K562 (cell line): ENCODE measurements at regions not wholly inside any gene's neighbourhood (a gene's known extent, or its start where the extent isn't known, plus 50 kb on each side); places are given as distances from the start of the nearest gene placed in this dataset.

Experiments
- ATAC-seq: fragments of 200-7000 bp; cut with Tn5 transposase; 3 replicates; pipeline ENCODE4 v1.9.1; 2020; ENCODE audit warnings: moderate library complexity
- BruUV-seq: library from RNA; stranded (reverse); fragments of 400-500 nt; replicated peaks from 2 replicates; lab custom pipeline; 2021; lab: Mats Ljungman, UMichigan
- CTCF ChIA-PET: fragments of 300-600 bp; formaldehyde crosslinking; extraction: SDS; loops from one replicate; lab custom pipeline; 2021; ENCODE audit warnings: low intra/inter-chr PET ratio; lab: Yijun Ruan, JAX
- POLR2A ChIA-PET: fragments of 300-600, 350-650 bp; sonication (Branson Sonifier 250); formaldehyde crosslinking; extraction: SDS; loops from one replicate; lab custom pipeline; 2021; ENCODE audit warnings: antibody characterized with exemption, inconsistent platforms; lab: Yijun Ruan, JAX
- DNase-seq, 4 experiments: peaks; one replicate each; pipeline versions ENCODE4 v3.0.0 to v3.0.0-alpha.2; 2011 to 2018; ENCODE audit warnings: low spot score in 3 of 4, mixed read lengths in 3 of 4; ENCODE audit errors: extremely low read depth in 1 of 4
- FAIRE-seq: peaks from 2 replicates; lab custom pipeline; 2011; peaks lifted over from hg19 to GRCh38; lab: Jason Lieb, UNC
- H2AFZ ChIP-seq: 2 replicates; pipeline ENCODE4 v1.6.0; 2011; ENCODE audit warnings: low read depth, low read length, control low read depth, inconsistent platforms
- H3K27ac ChIP-seq: fragments of 200-600 bp; 3 replicates; pipeline ENCODE4 v1.8.0; 2011; ENCODE audit warnings: low read depth, mild to moderate bottlenecking, control low read depth, inconsistent platforms, low read length, moderate library complexity, mixed read lengths; ENCODE audit errors: extremely low read depth
- H3K27me3 ChIP-seq, 2 experiments: fragments of 300-600 bp in 1 of 2; 2 replicates in 1 of 2; 3 replicates in 1 of 2; pipeline versions ENCODE4 v1.6.0 to v1.8.0; 2011; ENCODE audit warnings: inconsistent platforms in 2 of 2, low read length in 2 of 2, mild to moderate bottlenecking in 1 of 2, mixed read lengths in 1 of 2, moderate library complexity in 1 of 2; ENCODE audit not compliant: control insufficient read depth in 2 of 2, insufficient read depth in 2 of 2
- H3K36me3 ChIP-seq: fragments of 300-600 bp; 3 replicates; pipeline ENCODE4 v1.8.0; 2011; ENCODE audit warnings: mild to moderate bottlenecking, low read length, inconsistent platforms; ENCODE audit not compliant: control insufficient read depth, insufficient read depth
- H3K4me1 ChIP-seq, 2 experiments: fragments of 200-600 bp in 1 of 2; replicated peaks in 1 of 2; 2 replicates in 1 of 2; 3 replicates in 1 of 2; pipeline versions ENCODE4 v1.5.1 to v1.8.0; 2011; ENCODE audit warnings: inconsistent platforms in 2 of 2, low read length in 2 of 2, mild to moderate bottlenecking in 1 of 2, mixed read lengths in 1 of 2, moderate library complexity in 1 of 2; ENCODE audit not compliant: control insufficient read depth in 2 of 2, insufficient read depth in 2 of 2
- H3K4me2 ChIP-seq: 2 replicates; pipeline ENCODE4 v1.6.1; 2011; ENCODE audit warnings: low read length, control low read depth, inconsistent platforms, mixed read lengths; ENCODE audit not compliant: insufficient read depth
- H3K4me3 ChIP-seq: fragments of 200-600 bp; sonication (generic), shearing (Covaris generic); 2 replicates; pipeline ENCODE4 v1.5.1; 2016; ENCODE audit warnings: control low read depth, inconsistent platforms
- H3K79me2 ChIP-seq: fragments of 200-600 bp; 3 replicates; pipeline ENCODE4 v1.8.0; 2011; ENCODE audit warnings: low read length, inconsistent platforms; ENCODE audit not compliant: control insufficient read depth, insufficient read depth
- H3K9ac ChIP-seq, 2 experiments: 2 replicates each; pipeline versions ENCODE4 v1.6.0 to v1.6.1; 2011; ENCODE audit warnings: low read depth in 2 of 2, low read length in 2 of 2, control low read depth in 1 of 2, inconsistent platforms in 1 of 2, mild to moderate bottlenecking in 1 of 2, mixed read lengths in 1 of 2; ENCODE audit not compliant: insufficient read depth in 1 of 2
- H3K9me1 ChIP-seq: one replicate; pipeline ENCODE4 v1.6.0; 2011; ENCODE audit warnings: inconsistent platforms, mild to moderate bottlenecking, low read length, moderate library complexity; ENCODE audit not compliant: control insufficient read depth, insufficient read depth
- H3K9me3 ChIP-seq: replicated peaks from 2 replicates; pipeline ENCODE4 v1.5.1; 2011; ENCODE audit warnings: low read depth, low read length, inconsistent platforms; ENCODE audit not compliant: control insufficient read depth, insufficient read depth
- H4K20me1 ChIP-seq: replicated peaks from 2 replicates; pipeline ENCODE4 v1.6.1; 2011; ENCODE audit warnings: low read length, inconsistent platforms, mixed read lengths; ENCODE audit not compliant: control insufficient read depth, insufficient read depth
- ATF6 ChIP-seq: sonication (generic); formaldehyde crosslinking; IDR thresholded peaks from 2 replicates; pipeline ENCODE4 v1.4.0; 2020; ENCODE audit warnings: mild to moderate bottlenecking, missing genetic modification reagents
- DEAF1 ChIP-seq: fragments of 450-650 bp; formaldehyde crosslinking; IDR thresholded peaks from 2 replicates; pipeline ENCODE4 v1.4.0; 2020; ENCODE audit warnings: mild to moderate bottlenecking, moderate library complexity
- RCOR1 ChIP-seq, 2 experiments: IDR thresholded peaks; 2 replicates each; pipeline ENCODE4 v1.6.1; 2012; ENCODE audit warnings: low read depth in 2 of 2, low read length in 2 of 2, borderline replicate concordance in 1 of 2, improper control_type of control experiment in 1 of 2
- SIRT6 ChIP-seq: IDR thresholded peaks from one replicate; pipeline ENCODE4 v1.6.1; 2012; ENCODE audit warnings: low read depth, mild to moderate bottlenecking, control low read depth, inconsistent platforms, low read length, moderate library complexity
- THRB ChIP-seq: fragments of 450-650 bp; formaldehyde crosslinking; conservative IDR thresholded peaks from 2 replicates; pipeline ENCODE4 v1.4.0; 2022; ENCODE audit warnings: mild to moderate bottlenecking, missing genetic modification characterization
- U2AF2 ChIP-seq: fragments of 200-400 bp; formaldehyde crosslinking; optimal IDR thresholded peaks from 2 replicates; pipeline ENCODE3; 2017; ENCODE audit warnings: low read depth, mild to moderate bottlenecking, low read length
- ZNF175 ChIP-seq: fragments of 200-800 bp; sonication (Bioruptor generic); IDR thresholded peaks from 2 replicates; pipeline ENCODE4 v1.6.1; 2016; ENCODE audit warnings: low read depth, mild to moderate bottlenecking, missing genetic modification characterization, missing compliant biosample characterization
- ZNF282 ChIP-seq: sonication (generic); formaldehyde crosslinking; IDR thresholded peaks from 2 replicates; pipeline ENCODE4 v1.8.1; 2023; ENCODE audit warnings: missing genetic modification reagents
- WGBS: fragments of 100-300 bp; shearing (Covaris generic); methylation state at CpG from one replicate; pipeline ENCODE4 v1.1.6; 2016; ENCODE audit warnings: low coverage, mixed read lengths; ENCODE audit not compliant: insufficient coverage; ENCODE audit errors: missing lambda C conversion rate; 5-methylcytosine and 5-hydroxymethylcytosine counted together
- in situ Hi-C: fragments of 300-500 bp; cut with MboI; formaldehyde crosslinking; loops from 4 replicates; pipeline ENCODE4 v1.15.0; 2018; ENCODE audit warnings: inconsistent platforms, mixed read lengths
- intact Hi-C: fragments of 100-400 bp; cut with micrococcal nuclease; formaldehyde crosslinking; loops from 2 replicates; pipeline ENCODE4 v1.14.2; 2022

GRCh38 chr9:115494393-115494792 is 376.4 kb upstream of the TNC start:
- in situ Hi-C loops, result no loop called here
- 0% methylated on average over 1 of the region's 1 CpG for WGBS
- DNase-seq (no peak), FAIRE-seq (no peak), ATAC-seq (no peak)
- ChIA-PET POLR2A (no interaction called here), CTCF (no interaction called here)
- H3K4me1 ChIP-seq, result no peaks in the 10 kb centered on the region
- no peaks in the 10 kb centered on the region for H4K20me1 ChIP-seq
- H3K9me3 ChIP-seq, result no peaks in the 10 kb centered on the region
- no peak overlapping the region for H3K9ac ChIP-seq
- no peak overlapping the region for H3K4me2 ChIP-seq
- BruUV-seq, result no TSS peak
- H3K27ac ChIP-seq, result no peak overlapping the region
- TF ChIP-seq ATF6 (CRISPR knock-in tag), result no peak
- TF ChIP-seq RCOR1 (IDR thresholded peaks at IDR 0.05; ENCODE audit: borderline replicate concordance in 1 of 2, low read depth in 2 of 2, low read length in 2 of 2), result no peak
- TF ChIP-seq U2AF2, result no peak
- intact Hi-C loops, result no loop called here
- no peaks in the 10 kb centered on the region for H3K9me1 ChIP-seq
- no peak overlapping the region for H2AFZ ChIP-seq
- no peaks in the 10 kb centered on the region for H3K27me3 ChIP-seq
- no peak overlapping the region for H3K4me3 ChIP-seq
- H3K36me3 ChIP-seq, result no peaks in the 10 kb centered on the region
- H3K79me2 ChIP-seq, result no peaks in the 10 kb centered on the region

GRCh38 chr9:115495052-115495635 is 377.2 kb upstream of the TNC start:
- DNase-seq (no peak), ATAC-seq (no peak), FAIRE-seq (no peak)
- in situ Hi-C loops, result no loop called here
- H3K9me3 ChIP-seq, result no peaks in the 10 kb centered on the region
- WGBS, result 2% methylated on average over 5 of the region's 6 CpGs
- intact Hi-C loops, result no loop called here
- BruUV-seq, result no TSS peak
- no peak for TF ChIP-seq THRB
- TF ChIP-seq ZNF175 (CRISPR knock-in tag), result no peak
- no peak for TF ChIP-seq ZNF282
- no peak for TF ChIP-seq DEAF1 (CRISPR knock-in tag)
- TF ChIP-seq SIRT6, result no peak
- no peaks in the 10 kb centered on the region for H3K79me2 ChIP-seq
- H3K4me1 ChIP-seq, result no peaks in the 10 kb centered on the region
- no peaks in the 10 kb centered on the region for H3K36me3 ChIP-seq
- H3K4me2 ChIP-seq, result no peak overlapping the region
- H3K9me1 ChIP-seq, result no peaks in the 10 kb centered on the region
- H3K9ac ChIP-seq, result no peak overlapping the region
- ChIA-PET CTCF (no interaction called here), POLR2A (no interaction called here)
- no peak overlapping the region for H3K27ac ChIP-seq
- H3K27me3 ChIP-seq, result no peaks in the 10 kb centered on the region
- no peaks in the 10 kb centered on the region for H4K20me1 ChIP-seq
- no peak overlapping the region for H3K4me3 ChIP-seq
- no peak overlapping the region for H2AFZ ChIP-seq
